Tibial nerve (tissue), 4 donors: ENCODE measurements at regions not wholly inside any gene's neighbourhood (a gene's known extent, or its start where the extent isn't known, plus 50 kb on each side); places are given as distances from the start of the nearest gene placed in this dataset.

Experiments
- EP300 ChIP-seq, 2 donors: sonication (generic); formaldehyde crosslinking; IDR thresholded peaks; one replicate each; pipeline ENCODE4 v1.6.1; 2017; ENCODE audit warnings: antibody characterized with exemption in 2 of 2, mild to moderate bottlenecking in 1 of 2
- POLR2A ChIP-seq, 2 donors: fragments of 450-650 bp; IDR thresholded peaks; one replicate each; pipeline ENCODE4 v1.6.1; 2017; ENCODE audit warnings: antibody characterized with exemption in 2 of 2, mild to moderate bottlenecking in 2 of 2, moderate library complexity in 2 of 2
- TF ChIP-seq, protein P1 (sequence below), 5 experiments: fragments of 200-600 bp in 3 of 5; fragments of 450-650 bp in 2 of 5; sonication (generic) in 3 of 5; IDR thresholded peaks; one replicate each; pipeline ENCODE4 v1.5.1; 2016 to 2019; ENCODE audit warnings: antibody characterized with exemption in 5 of 5, mild to moderate bottlenecking in 3 of 5, moderate library complexity in 2 of 5

GRCh38 chr6:99119109-99120031, 171.6 kb upstream of the FBXL4 start:
- TF ChIP-seq, protein P1, sequence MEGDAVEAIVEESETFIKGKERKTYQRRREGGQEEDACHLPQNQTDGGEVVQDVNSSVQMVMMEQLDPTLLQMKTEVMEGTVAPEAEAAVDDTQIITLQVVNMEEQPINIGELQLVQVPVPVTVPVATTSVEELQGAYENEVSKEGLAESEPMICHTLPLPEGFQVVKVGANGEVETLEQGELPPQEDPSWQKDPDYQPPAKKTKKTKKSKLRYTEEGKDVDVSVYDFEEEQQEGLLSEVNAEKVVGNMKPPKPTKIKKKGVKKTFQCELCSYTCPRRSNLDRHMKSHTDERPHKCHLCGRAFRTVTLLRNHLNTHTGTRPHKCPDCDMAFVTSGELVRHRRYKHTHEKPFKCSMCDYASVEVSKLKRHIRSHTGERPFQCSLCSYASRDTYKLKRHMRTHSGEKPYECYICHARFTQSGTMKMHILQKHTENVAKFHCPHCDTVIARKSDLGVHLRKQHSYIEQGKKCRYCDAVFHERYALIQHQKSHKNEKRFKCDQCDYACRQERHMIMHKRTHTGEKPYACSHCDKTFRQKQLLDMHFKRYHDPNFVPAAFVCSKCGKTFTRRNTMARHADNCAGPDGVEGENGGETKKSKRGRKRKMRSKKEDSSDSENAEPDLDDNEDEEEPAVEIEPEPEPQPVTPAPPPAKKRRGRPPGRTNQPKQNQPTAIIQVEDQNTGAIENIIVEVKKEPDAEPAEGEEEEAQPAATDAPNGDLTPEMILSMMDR (IDR thresholded peaks at IDR 0.05) = peak; percentile 41 to 71 (median 60)
- no peak for TF ChIP-seq POLR2A (IDR thresholded peaks at IDR 0.05)
- no peak for TF ChIP-seq EP300 (IDR thresholded peaks at IDR 0.05)
